Caco-2 (cell line): ENCODE measurements at regions not wholly inside any gene's neighbourhood (a gene's known extent, or its start where the extent isn't known, plus 50 kb on each side); places are given as distances from the start of the nearest gene placed in this dataset.
"Not testable (repeated sequence)": the region's sequence is repeated elsewhere in the genome, so short reads cannot be mapped to it uniquely, and the experiment has no call there.

Experiments
- BruUV-seq: library from RNA; stranded (reverse); fragments of 400-500 nt; replicated peaks from 2 replicates; lab custom pipeline; 2021; lab: Mats Ljungman, UMichigan
- CTCF ChIA-PET: fragments of 300-600 bp; sonication (Branson Sonifier 250); formaldehyde crosslinking; loops from one replicate; lab custom pipeline; 2022; ENCODE audit warnings: antibody characterized with exemption; lab: Charles Lee
- POLR2A ChIA-PET: fragments of 300-600 bp; sonication (Branson Sonifier 250); formaldehyde crosslinking; loops from one replicate; lab custom pipeline; 2022; ENCODE audit warnings: antibody characterized with exemption; lab: Charles Lee
- DNase-seq, 2 experiments: peaks; one replicate each; pipeline versions ENCODE4 v3.0.0 to v3.0.0-alpha.2; 2020 to 2022
- H3K27me3 ChIP-seq: replicated peaks from 2 replicates; pipeline ENCODE4 v1.6.0; 2011; ENCODE audit warnings: low read length; ENCODE audit not compliant: control insufficient read depth, insufficient read depth
- H3K36me3 ChIP-seq: 2 replicates; pipeline ENCODE4 v1.5.1; 2011; ENCODE audit warnings: low read length; ENCODE audit not compliant: control insufficient read depth, insufficient read depth
- H3K4me1 ChIP-seq: fragments of 250-450 bp; sonication (Bioruptor Pico); 2 replicates; pipeline ENCODE4 v1.5.1; 2020; ENCODE audit warnings: mild to moderate bottlenecking
- H3K4me3 ChIP-seq: 2 replicates; pipeline ENCODE4 v1.5.1; 2011; ENCODE audit warnings: low read depth, mild to moderate bottlenecking, control low read depth, low read length
- H3K9me3 ChIP-seq: fragments of 250-450 bp; sonication (Bioruptor Pico); 2 replicates; pipeline ENCODE4 v1.5.1; 2020; ENCODE audit warnings: mild to moderate bottlenecking, moderate library complexity
- H3K27ac Mint-ChIP-seq: one replicate; pipeline ENCODE4 v1.8.0; 2022; ENCODE audit warnings: mixed read lengths; ENCODE audit not compliant: unreplicated experiment
- H3K27me3 Mint-ChIP-seq: one replicate; pipeline ENCODE4 v1.8.0; 2022; ENCODE audit warnings: mixed read lengths; ENCODE audit not compliant: insufficient read depth, unreplicated experiment
- H3K36me3 Mint-ChIP-seq: one replicate; pipeline ENCODE4 v1.8.0; 2022; ENCODE audit warnings: mild to moderate bottlenecking, mixed read lengths; ENCODE audit not compliant: insufficient read depth, unreplicated experiment
- H3K4me1 Mint-ChIP-seq: one replicate; pipeline ENCODE4 v1.8.0; 2022; ENCODE audit warnings: low read depth, mixed read lengths; ENCODE audit not compliant: unreplicated experiment
- H3K4me3 Mint-ChIP-seq: one replicate; pipeline ENCODE4 v1.8.0; 2022; ENCODE audit warnings: mild to moderate bottlenecking, moderate library complexity, mixed read lengths; ENCODE audit not compliant: unreplicated experiment
- H3K9me3 Mint-ChIP-seq: one replicate; pipeline ENCODE4 v1.8.0; 2022; ENCODE audit warnings: mixed read lengths; ENCODE audit not compliant: unreplicated experiment
- CTCF ChIP-seq, 2 experiments: fragments of 200-600 bp in 1 of 2; IDR thresholded peaks; 1 replicate in 1 of 2; 2 replicates in 1 of 2; pipeline versions ENCODE4 v1.5.1 to v1.8.0; 2011 to 2022; ENCODE audit warnings: antibody characterized with exemption in 1 of 2, control low read depth in 1 of 2, inconsistent platforms in 1 of 2, low read depth in 1 of 2, low read length in 1 of 2, mild to moderate bottlenecking in 1 of 2, moderate library complexity in 1 of 2; ENCODE audit not compliant: insufficient read depth in 1 of 2, severe bottlenecking in 1 of 2, unreplicated experiment in 1 of 2
- intact Hi-C: fragments of 100-400 bp; cut with micrococcal nuclease; formaldehyde crosslinking; loops from one replicate; pipeline ENCODE4 v1.10.0; 2022; ENCODE audit not compliant: unreplicated experiment

- POLR2A ChIA-PET = no interaction called here
- Mint-ChIP-seq H3K9me3 (no peaks in the 10 kb centered on the region), H3K27ac (no peak overlapping the region), H3K27me3 (no peaks in the 10 kb centered on the region), H3K36me3 (no peaks in the 10 kb centered on the region), H3K4me1 (no peaks in the 10 kb centered on the region), H3K4me3 (no peak overlapping the region)
- H3K27me3 ChIP-seq = no peaks in the 10 kb centered on the region
- H3K9me3 ChIP-seq = no peaks in the 10 kb centered on the region
- H3K4me1 ChIP-seq = no peaks in the 10 kb centered on the region
- no peak for TF ChIP-seq CTCF (IDR thresholded peaks at IDR 0.05; ENCODE audit: insufficient read depth in 1 of 2, low read depth in 1 of 2, low read length in 1 of 2, severe bottlenecking in 1 of 2, unreplicated experiment in 1 of 2)
- DNase-seq = no peak
- intact Hi-C loops = no loop called here
- CTCF ChIA-PET = no interaction called here
- no TSS peak for BruUV-seq
- no peak overlapping the region for H3K4me3 ChIP-seq
- H3K36me3 ChIP-seq = no peaks in the 10 kb centered on the region
These were observed 1185.5 kb upstream of the ADGRB3 start for GRCh38 chr6:67449602-67450001.

- intact Hi-C loops = no loop called here
- H3K4me3 Mint-ChIP-seq = no peak overlapping the region
- H3K4me3 ChIP-seq = no peak overlapping the region
These were observed 1202.0 kb upstream of the ADGRB3 start for GRCh38 chr6:67433124-67433523.

GRCh38 chr6:67431076-67431475 is 1204.0 kb upstream of the ADGRB3 start:
- Histone ChIP-seq H3K9me3 (no peaks in the 10 kb centered on the region), H3K4me1 (no peaks in the 10 kb centered on the region), H3K27me3 (no peaks in the 10 kb centered on the region), H3K4me3 (no peak overlapping the region), H3K36me3 (no peaks in the 10 kb centered on the region)
- BruUV-seq = no TSS peak
- H3K36me3 Mint-ChIP-seq = no peaks in the 10 kb centered on the region
- no peaks in the 10 kb centered on the region for H3K27me3 Mint-ChIP-seq
- H3K27ac Mint-ChIP-seq = no peak overlapping the region
- no peak for TF ChIP-seq CTCF (IDR thresholded peaks at IDR 0.05; ENCODE audit: insufficient read depth in 1 of 2, low read depth in 1 of 2, low read length in 1 of 2, severe bottlenecking in 1 of 2, unreplicated experiment in 1 of 2)
- H3K9me3 Mint-ChIP-seq = no peaks in the 10 kb centered on the region
- DNase-seq = no peak
- POLR2A ChIA-PET = no interaction called here
- H3K4me1 Mint-ChIP-seq = no peaks in the 10 kb centered on the region
- CTCF ChIA-PET = no interaction called here
- intact Hi-C loops = no loop called here
- no peak overlapping the region for H3K4me3 Mint-ChIP-seq

More at GRCh38 chr6:67433124-67433523, 1202.0 kb upstream of the ADGRB3 start:
- H3K9me3 Mint-ChIP-seq = no peaks in the 10 kb centered on the region
- Histone ChIP-seq H3K9me3 (no peaks in the 10 kb centered on the region), H3K27me3 (no peaks in the 10 kb centered on the region), H3K4me1 (no peaks in the 10 kb centered on the region), H3K36me3 (no peaks in the 10 kb centered on the region)
- ChIA-PET POLR2A (no interaction called here), CTCF (no interaction called here)
- no TSS peak for BruUV-seq
- no peaks in the 10 kb centered on the region for H3K27me3 Mint-ChIP-seq
- no peaks in the 10 kb centered on the region for H3K36me3 Mint-ChIP-seq
- no peaks in the 10 kb centered on the region for H3K4me1 Mint-ChIP-seq
- no peak overlapping the region for H3K27ac Mint-ChIP-seq
- no peak for DNase-seq
- TF ChIP-seq CTCF (IDR thresholded peaks at IDR 0.05; ENCODE audit: insufficient read depth in 1 of 2, low read depth in 1 of 2, low read length in 1 of 2, severe bottlenecking in 1 of 2, unreplicated experiment in 1 of 2) = no peak

GRCh38 chr6:67426686-67427085 is 1208.4 kb upstream of the ADGRB3 start:
- H3K4me3 Mint-ChIP-seq, H3K4me1 ChIP-seq, intact Hi-C loops, DNase-seq, H3K9me3 ChIP-seq, POLR2A ChIA-PET, H3K27ac Mint-ChIP-seq, H3K4me1 Mint-ChIP-seq, H3K27me3 ChIP-seq, H3K9me3 Mint-ChIP-seq, H3K27me3 Mint-ChIP-seq, H3K36me3 Mint-ChIP-seq, BruUV-seq, H3K36me3 ChIP-seq, CTCF ChIA-PET, H3K4me3 ChIP-seq: not testable (repeated sequence)
